ENCODE measurements at regions not wholly inside any gene's neighbourhood (a gene's known extent, or its start where the extent isn't known, plus 50 kb on each side); places are given as distances from the start of the nearest gene placed in this dataset.

- no peaks in the 10 kb centered on the region for H3K36me3 ChIP-seq
- intact Hi-C loops (cut with DNase I): no loop called here
- TF ChIP-seq, protein P1, sequence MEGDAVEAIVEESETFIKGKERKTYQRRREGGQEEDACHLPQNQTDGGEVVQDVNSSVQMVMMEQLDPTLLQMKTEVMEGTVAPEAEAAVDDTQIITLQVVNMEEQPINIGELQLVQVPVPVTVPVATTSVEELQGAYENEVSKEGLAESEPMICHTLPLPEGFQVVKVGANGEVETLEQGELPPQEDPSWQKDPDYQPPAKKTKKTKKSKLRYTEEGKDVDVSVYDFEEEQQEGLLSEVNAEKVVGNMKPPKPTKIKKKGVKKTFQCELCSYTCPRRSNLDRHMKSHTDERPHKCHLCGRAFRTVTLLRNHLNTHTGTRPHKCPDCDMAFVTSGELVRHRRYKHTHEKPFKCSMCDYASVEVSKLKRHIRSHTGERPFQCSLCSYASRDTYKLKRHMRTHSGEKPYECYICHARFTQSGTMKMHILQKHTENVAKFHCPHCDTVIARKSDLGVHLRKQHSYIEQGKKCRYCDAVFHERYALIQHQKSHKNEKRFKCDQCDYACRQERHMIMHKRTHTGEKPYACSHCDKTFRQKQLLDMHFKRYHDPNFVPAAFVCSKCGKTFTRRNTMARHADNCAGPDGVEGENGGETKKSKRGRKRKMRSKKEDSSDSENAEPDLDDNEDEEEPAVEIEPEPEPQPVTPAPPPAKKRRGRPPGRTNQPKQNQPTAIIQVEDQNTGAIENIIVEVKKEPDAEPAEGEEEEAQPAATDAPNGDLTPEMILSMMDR (IDR thresholded peaks at IDR 0.05): no peak
- no peak for TF ChIP-seq POLR2A (IDR thresholded peaks at IDR 0.05)
- no peak overlapping the region for H3K27ac ChIP-seq
- H3K27me3 ChIP-seq: no peaks in the 10 kb centered on the region
- WGBS (ENCODE audit: insufficient coverage, low coverage, low lambda C conversion rate, missing lambda C conversion rate): 73% methylated on average over 14 of the region's 14 CpGs
- no peaks in the 10 kb centered on the region for H3K9me3 ChIP-seq
- H3K4me1 ChIP-seq: peaks cover 0 to 28% (median 0%) of the 10 kb centered on the region in 4 donors
- no peak overlapping the region for H3K4me3 ChIP-seq
- ATAC-seq (no peak), DNase-seq (no peak)
Measured at GRCh38 chr7:130951303-130951975, 217.4 kb upstream of the KLF14 start.

- Histone ChIP-seq H3K9me3 (no peaks in the 10 kb centered on the region), H3K4me1 (peaks cover 0 to 20% (median 0%) of the 10 kb centered on the region in 4 donors), H3K27ac (no peak overlapping the region), H3K27me3 (no peaks in the 10 kb centered on the region), H3K36me3 (no peaks in the 10 kb centered on the region), H3K4me3 (no peak overlapping the region)
- intact Hi-C loops (cut with DNase I): no loop called here
- no peak for DNase-seq
- TF ChIP-seq POLR2A (IDR thresholded peaks at IDR 0.05): no peak
- TF ChIP-seq, protein P1 (IDR thresholded peaks at IDR 0.05): no peak
- ATAC-seq: no peak
- WGBS (ENCODE audit: insufficient coverage, low coverage, low lambda C conversion rate, missing lambda C conversion rate): 74% methylated on average over 15 of the region's 16 CpGs
Measured at GRCh38 chr7:130951976-130952876, 218.2 kb upstream of the KLF14 start.

DNA sequence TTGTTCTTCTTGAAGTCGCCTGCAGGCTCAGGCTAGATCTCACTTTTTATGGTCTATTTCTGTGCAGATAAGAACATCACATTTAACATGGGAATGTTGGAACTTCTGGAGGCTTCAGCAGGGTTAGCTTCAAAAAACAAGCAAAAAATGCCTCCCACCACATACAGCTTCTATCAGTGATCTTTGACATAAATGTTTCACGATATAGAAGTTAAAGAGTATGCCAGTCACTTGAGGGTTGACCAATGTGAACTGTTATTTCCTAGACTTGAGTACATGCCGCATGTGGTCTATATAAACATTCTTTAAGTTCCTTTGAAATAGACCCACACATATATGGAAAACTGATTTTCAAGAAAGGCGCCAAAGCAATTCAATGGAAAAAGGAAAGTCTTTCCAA, 219.2 kb upstream of the KLF14 start:
- H3K4me1 ChIP-seq: peaks cover 0 to 10% (median 0%) of the 10 kb centered on the region in 4 donors

GRCh38 chr7:130954918-130955564, 221.0 kb upstream of the KLF14 start:
- WGBS (ENCODE audit: insufficient coverage, low coverage, low lambda C conversion rate, missing lambda C conversion rate): 85% methylated on average over 6 of the region's 6 CpGs
- H3K27me3 ChIP-seq: no peaks in the 10 kb centered on the region
- H3K4me1 ChIP-seq: peaks cover 0 to 13% (median 0%) of the 10 kb centered on the region in 4 donors
- no peaks in the 10 kb centered on the region for H3K9me3 ChIP-seq
- no peak for TF ChIP-seq POLR2A (IDR thresholded peaks at IDR 0.05)
- TF ChIP-seq, protein P1 (IDR thresholded peaks at IDR 0.05): no peak
- H3K36me3 ChIP-seq: no peaks in the 10 kb centered on the region
- intact Hi-C loops (cut with DNase I): no loop called here
- no peak overlapping the region for H3K27ac ChIP-seq
- ATAC-seq (no peak), DNase-seq (no peak)
- no peak overlapping the region for H3K4me3 ChIP-seq

More for the DNA sequence above, 219.2 kb upstream of the KLF14 start:
- TF ChIP-seq, protein P1 (IDR thresholded peaks at IDR 0.05): no peak
- TF ChIP-seq POLR2A (IDR thresholded peaks at IDR 0.05): no peak
- DNase-seq: no peak
- H3K9me3 ChIP-seq: no peaks in the 10 kb centered on the region
- no peaks in the 10 kb centered on the region for H3K36me3 ChIP-seq
- H3K27ac ChIP-seq: no peak overlapping the region
- intact Hi-C loops (cut with DNase I): no loop called here
- H3K4me3 ChIP-seq: no peak overlapping the region
- WGBS (ENCODE audit: insufficient coverage, low coverage, low lambda C conversion rate, missing lambda C conversion rate): 67% methylated on average over 4 of the region's 4 CpGs
- ATAC-seq: no peak
- no peaks in the 10 kb centered on the region for H3K27me3 ChIP-seq
